ENCODE measurements at regions not wholly inside any gene's neighbourhood (a gene's known extent, or its start where the extent isn't known, plus 50 kb on each side); places are given as distances from the start of the nearest gene placed in this dataset.

DNA sequence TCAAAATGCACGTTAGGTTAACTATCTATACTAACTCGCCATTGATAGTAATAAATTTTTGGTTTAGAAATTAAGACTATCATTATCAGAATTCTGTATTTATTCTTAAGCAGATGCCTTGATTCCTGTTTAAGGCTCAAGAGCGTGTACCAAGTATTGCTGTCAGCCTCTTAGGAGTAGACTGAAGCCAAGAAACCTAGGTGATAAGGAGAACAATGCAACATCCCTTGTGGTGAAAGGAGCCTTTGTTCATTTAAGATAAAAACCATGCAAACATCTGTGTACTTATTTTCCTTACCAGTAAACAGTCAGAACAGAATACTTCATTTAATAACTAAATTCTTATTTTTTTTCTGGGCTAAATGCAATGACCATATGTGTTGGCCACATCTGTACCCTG lies 109.4 kb upstream of the NOVA1 start:
- TF ChIP-seq, protein P1, sequence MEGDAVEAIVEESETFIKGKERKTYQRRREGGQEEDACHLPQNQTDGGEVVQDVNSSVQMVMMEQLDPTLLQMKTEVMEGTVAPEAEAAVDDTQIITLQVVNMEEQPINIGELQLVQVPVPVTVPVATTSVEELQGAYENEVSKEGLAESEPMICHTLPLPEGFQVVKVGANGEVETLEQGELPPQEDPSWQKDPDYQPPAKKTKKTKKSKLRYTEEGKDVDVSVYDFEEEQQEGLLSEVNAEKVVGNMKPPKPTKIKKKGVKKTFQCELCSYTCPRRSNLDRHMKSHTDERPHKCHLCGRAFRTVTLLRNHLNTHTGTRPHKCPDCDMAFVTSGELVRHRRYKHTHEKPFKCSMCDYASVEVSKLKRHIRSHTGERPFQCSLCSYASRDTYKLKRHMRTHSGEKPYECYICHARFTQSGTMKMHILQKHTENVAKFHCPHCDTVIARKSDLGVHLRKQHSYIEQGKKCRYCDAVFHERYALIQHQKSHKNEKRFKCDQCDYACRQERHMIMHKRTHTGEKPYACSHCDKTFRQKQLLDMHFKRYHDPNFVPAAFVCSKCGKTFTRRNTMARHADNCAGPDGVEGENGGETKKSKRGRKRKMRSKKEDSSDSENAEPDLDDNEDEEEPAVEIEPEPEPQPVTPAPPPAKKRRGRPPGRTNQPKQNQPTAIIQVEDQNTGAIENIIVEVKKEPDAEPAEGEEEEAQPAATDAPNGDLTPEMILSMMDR (IDR thresholded peaks at IDR 0.05) = no peak
- no peak for TF ChIP-seq POLR2A (IDR thresholded peaks at IDR 0.05)

Data from thyroid gland (tissue), 4 donors.